ENCODE measurements at regions not wholly inside any gene's neighbourhood (a gene's known extent, or its start where the extent isn't known, plus 50 kb on each side); places are given as distances from the start of the nearest gene placed in this dataset.

- no peak for TF ChIP-seq Cebpa-rat (IDR thresholded peaks at IDR 0.05)
- no peaks in the 10 kb centered on the region for H3K4me1 ChIP-seq
- H3K36me3 ChIP-seq, result no peaks in the 10 kb centered on the region
- H3K9me3 ChIP-seq (replicated peaks in 1 of 11), result peaks cover 12 to 27% (median 14%) of the 10 kb centered on the region in 11 experiments; a peak in 21 of 22 replicates
- no peak overlapping the region for H3K9ac ChIP-seq
- H3K27ac ChIP-seq, result no peak overlapping the region
- H3K4me3 ChIP-seq, result no peak overlapping the region
- no peak overlapping the region for H3K4me2 ChIP-seq
- no peaks in the 10 kb centered on the region for H4K20me1 ChIP-seq
- H3K27me3 ChIP-seq, result no peaks in the 10 kb centered on the region
Measured at GRCh38 chr6:164069350-164069990, 655.0 kb downstream of the QKI start.

GRCh38 chr6:164068527-164068926, 654.0 kb downstream of the QKI start:
- TF ChIP-seq Cebpa-rat (IDR thresholded peaks at IDR 0.05), result no peak
- Histone ChIP-seq H3K9ac (no peak overlapping the region), H3K9me3 (replicated peaks in 1 of 11) (peaks cover 8 to 19% (median 14%) of the 10 kb centered on the region in 11 experiments; a peak in 21 of 22 replicates), H3K4me3 (no peak overlapping the region), H3K36me3 (no peaks in the 10 kb centered on the region), H3K27me3 (no peaks in the 10 kb centered on the region), H4K20me1 (no peaks in the 10 kb centered on the region), H3K27ac (no peak overlapping the region), H3K4me1 (no peaks in the 10 kb centered on the region), H3K4me2 (no peak overlapping the region)

DNA sequence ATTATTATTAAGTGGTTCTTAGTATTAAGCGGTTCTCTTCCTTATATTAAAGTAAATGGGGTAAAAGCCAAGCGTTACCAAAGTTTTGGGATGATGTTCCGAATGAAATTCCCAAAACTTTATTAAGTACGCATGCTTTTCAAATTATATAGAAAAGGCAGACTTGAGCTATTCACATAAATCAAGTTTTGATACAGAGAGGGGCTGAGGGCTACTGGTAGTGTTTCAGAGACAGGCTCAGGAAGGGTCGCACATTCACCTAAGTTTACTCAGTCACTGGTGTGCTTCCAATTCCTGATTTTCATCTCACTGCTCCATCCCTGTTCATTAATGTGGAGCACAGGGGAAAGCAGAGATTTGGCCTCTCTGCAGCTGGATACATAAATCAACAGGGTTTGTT, 652.2 kb downstream of the QKI start:
- no peak overlapping the region for H3K9ac ChIP-seq
- peaks cover 0 to 5% (median 0%) of the 10 kb centered on the region in 10 experiments; a peak in 1 of 20 replicates for H3K4me1 ChIP-seq
- TF ChIP-seq Cebpa-rat (IDR thresholded peaks at IDR 0.05), result no peak
- no peak overlapping the region for H3K4me3 ChIP-seq
- peaks cover 0 to 1% (median 0%) of the 10 kb centered on the region in 11 experiments; a peak in 5 of 22 replicates for H3K9me3 ChIP-seq (replicated peaks in 1 of 11)
- no peak overlapping the region for H3K27ac ChIP-seq
- no peak overlapping the region for H3K4me2 ChIP-seq
- H3K27me3 ChIP-seq, result no peaks in the 10 kb centered on the region
- H4K20me1 ChIP-seq, result no peaks in the 10 kb centered on the region
- H3K36me3 ChIP-seq, result no peaks in the 10 kb centered on the region

- no peak overlapping the region for H3K4me3 ChIP-seq
- TF ChIP-seq Cebpa-rat (IDR thresholded peaks at IDR 0.05), result no peak
- H3K4me2 ChIP-seq, result no peak overlapping the region
Measured at GRCh38 chr6:164066335-164066734, 651.8 kb downstream of the QKI start.

DNA sequence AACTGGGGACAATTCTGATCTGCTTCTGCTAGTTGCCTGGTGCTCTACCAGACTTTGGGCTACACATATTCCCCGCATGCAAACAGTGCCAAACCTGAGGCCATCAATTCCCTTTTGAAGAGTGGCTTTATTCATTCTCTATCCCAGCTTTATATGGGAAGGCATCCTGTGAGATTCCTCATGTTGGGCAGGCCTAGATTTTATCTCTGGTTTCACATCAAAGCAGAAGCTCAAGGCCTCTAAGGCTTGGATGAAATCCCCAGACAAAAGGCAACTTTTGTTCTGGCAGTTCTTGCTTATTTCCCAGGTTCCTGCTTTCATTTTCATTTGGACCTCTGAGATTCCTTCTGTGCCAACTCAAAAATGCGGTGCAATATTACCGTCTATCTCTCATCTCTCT, 648.8 kb downstream of the QKI start:
- TF ChIP-seq Cebpa-rat (IDR thresholded peaks at IDR 0.05), result no peak
- H3K4me2 ChIP-seq, result peak overlapping the region in 1 of 11 experiments; percentile 33; a peak in 1 of 22 replicates
- H3K27me3 ChIP-seq, result no peaks in the 10 kb centered on the region
- no peaks in the 10 kb centered on the region for H3K9me3 ChIP-seq (replicated peaks in 1 of 11)
- H3K4me3 ChIP-seq, result no peak overlapping the region
- H3K36me3 ChIP-seq, result no peaks in the 10 kb centered on the region
- H4K20me1 ChIP-seq, result no peaks in the 10 kb centered on the region
- H3K9ac ChIP-seq, result no peak overlapping the region
- no peak overlapping the region for H3K27ac ChIP-seq
- H3K4me1 ChIP-seq, result peaks cover 0 to 5% (median 0%) of the 10 kb centered on the region in 10 experiments; a peak in 1 of 20 replicates

More at GRCh38 chr6:164066335-164066734, 651.8 kb downstream of the QKI start:
- Histone ChIP-seq H3K9ac (no peak overlapping the region), H4K20me1 (no peaks in the 10 kb centered on the region), H3K27me3 (no peaks in the 10 kb centered on the region), H3K4me1 (peaks cover 0 to 5% (median 0%) of the 10 kb centered on the region in 10 experiments; a peak in 1 of 20 replicates), H3K36me3 (no peaks in the 10 kb centered on the region), H3K27ac (no peak overlapping the region), H3K9me3 (replicated peaks in 1 of 11) (no peaks in the 10 kb centered on the region)

DNA sequence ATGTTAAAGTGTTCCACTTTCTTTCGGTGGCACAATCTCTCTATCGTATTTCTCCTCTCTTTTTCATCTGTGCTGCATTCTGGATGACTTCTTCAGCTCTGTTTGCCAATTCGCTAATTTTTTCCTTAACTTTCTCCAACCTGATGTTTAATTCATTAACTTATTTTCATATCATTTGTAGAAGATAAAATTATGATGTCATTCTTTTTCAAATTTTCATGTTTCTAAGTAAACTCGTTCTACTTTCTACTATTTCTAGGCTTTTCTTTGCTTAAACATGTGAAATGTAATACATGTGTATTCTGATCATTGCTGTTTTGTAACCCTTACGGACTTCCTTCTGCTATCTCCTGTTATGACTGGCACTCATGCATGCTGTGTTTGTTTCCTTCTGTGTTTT, 648.4 kb downstream of the QKI start:
- Histone ChIP-seq H3K27me3 (no peaks in the 10 kb centered on the region), H3K9ac (no peak overlapping the region), H4K20me1 (no peaks in the 10 kb centered on the region), H3K36me3 (no peaks in the 10 kb centered on the region), H3K27ac (no peak overlapping the region), H3K4me1 (peaks cover 0 to 5% (median 0%) of the 10 kb centered on the region in 10 experiments; a peak in 1 of 20 replicates), H3K4me2 (peak overlapping the region in 1 of 11 experiments; percentile 33; a peak in 1 of 22 replicates), H3K9me3 (replicated peaks in 1 of 11) (no peaks in the 10 kb centered on the region), H3K4me3 (no peak overlapping the region)
- no peak for TF ChIP-seq Cebpa-rat (IDR thresholded peaks at IDR 0.05)

GRCh38 chr6:164057876-164058275, 643.4 kb downstream of the QKI start:
- H3K4me2 ChIP-seq, result no peak overlapping the region
- no peak for TF ChIP-seq Cebpa-rat (IDR thresholded peaks at IDR 0.05)
- no peaks in the 10 kb centered on the region for H3K36me3 ChIP-seq
- H3K9ac ChIP-seq, result no peak overlapping the region
- no peak overlapping the region for H3K4me3 ChIP-seq
- H3K4me1 ChIP-seq, result no peaks in the 10 kb centered on the region
- H3K9me3 ChIP-seq (replicated peaks in 1 of 11), result no peaks in the 10 kb centered on the region; a peak in 3 of 22 replicates
- H3K27ac ChIP-seq, result no peak overlapping the region
- H4K20me1 ChIP-seq, result no peaks in the 10 kb centered on the region
- no peaks in the 10 kb centered on the region for H3K27me3 ChIP-seq

- Histone ChIP-seq H3K4me1 (no peaks in the 10 kb centered on the region), H3K9me3 (replicated peaks in 1 of 11) (peaks cover 0 to 10% (median 0%) of the 10 kb centered on the region in 11 experiments; a peak in 1 of 22 replicates), H3K9ac (no peak overlapping the region), H3K27me3 (no peaks in the 10 kb centered on the region), H3K4me3 (no peak overlapping the region), H3K36me3 (no peaks in the 10 kb centered on the region), H3K27ac (no peak overlapping the region), H3K4me2 (no peak overlapping the region), H4K20me1 (no peaks in the 10 kb centered on the region)
- TF ChIP-seq Cebpa-rat (IDR thresholded peaks at IDR 0.05), result no peak
Measured at GRCh38 chr6:164051427-164051826, 636.9 kb downstream of the QKI start.

- no peaks in the 10 kb centered on the region for H3K36me3 ChIP-seq
- no peak overlapping the region for H3K9ac ChIP-seq
- H4K20me1 ChIP-seq, result no peaks in the 10 kb centered on the region
- TF ChIP-seq Cebpa-rat (IDR thresholded peaks at IDR 0.05), result no peak
- no peak overlapping the region for H3K4me3 ChIP-seq
- peaks cover 0 to 18% (median 5%) of the 10 kb centered on the region in 11 experiments; a peak in 7 of 22 replicates for H3K9me3 ChIP-seq (replicated peaks in 1 of 11)
- H3K4me1 ChIP-seq, result peaks cover 0 to 6% (median 0%) of the 10 kb centered on the region in 10 experiments; a peak in 2 of 20 replicates
- H3K27ac ChIP-seq, result no peak overlapping the region
- H3K4me2 ChIP-seq, result no peak overlapping the region
- H3K27me3 ChIP-seq, result no peaks in the 10 kb centered on the region
Measured at GRCh38 chr6:164049517-164049988, 635.0 kb downstream of the QKI start.

Data from BLaER1 treated with 17β-estradiol and CSF1 and Interleukin-3, amounts not matched to agents 10 nM and 100 nM (cell line).